HCT116 (cell line): ENCODE measurements at regions not wholly inside any gene's neighbourhood (a gene's known extent, or its start where the extent isn't known, plus 50 kb on each side); places are given as distances from the start of the nearest gene placed in this dataset.

ENCODE experiments used
- ATAC-seq: fragments of 200-7000 bp; cut with Tn5 transposase; 2 replicates; pipeline ENCODE4 v1.9.1; 2020; ENCODE audit warnings: mild to moderate bottlenecking, moderate library complexity
- BruUV-seq: library from RNA; stranded (reverse); fragments of 400-500 nt; replicated peaks from 2 replicates; lab custom pipeline; 2021; lab: Mats Ljungman, UMichigan
- CTCF ChIA-PET: fragments of 300-600 bp; sonication (Branson Sonifier 250); formaldehyde crosslinking; loops from one replicate; lab custom pipeline; 2021; ENCODE audit warnings: antibody characterized with exemption; lab: Charles Lee
- POLR2A ChIA-PET: fragments of 300-600, 350-600 bp; sonication (Branson Sonifier 250); formaldehyde crosslinking; loops from one replicate; lab custom pipeline; 2021; ENCODE audit warnings: antibody characterized with exemption; lab: Charles Lee
- RAD21 ChIA-PET, 2 experiments: fragments of 300-600 bp; sonication (Branson Sonifier 250); formaldehyde crosslinking; loops; one replicate each; lab custom pipeline; 2023; ENCODE audit warnings: low total read pairs in 2 of 2; ENCODE audit not compliant: uncharacterized antibody in 2 of 2, unreplicated experiment in 2 of 2, low non-redundant PET in 1 of 2; lab: Charles Lee
- DNase-seq: peaks from one replicate; pipeline ENCODE4 v3.0.0-alpha.2; 2010; ENCODE audit warnings: low read depth, low spot score
- H2AFZ ChIP-seq: fragments of 200-600 bp; shearing (Covaris generic), sonication (generic); 2 replicates; pipeline ENCODE4 v1.6.1; 2017; ENCODE audit warnings: low read depth, mixed run types, mixed read lengths, antibody characterized with exemption, low read length; ENCODE audit not compliant: poor library complexity, severe bottlenecking
- H3K27ac ChIP-seq: 2 replicates; pipeline ENCODE4 v1.5.1; 2012; ENCODE audit warnings: low read depth, low read length
- H3K27me3 ChIP-seq: fragments of 200-600 bp; sonication (generic); 2 replicates; pipeline ENCODE4 v1.6.1; 2016; ENCODE audit warnings: mixed run types, low read length, mixed read lengths; ENCODE audit not compliant: insufficient read depth
- H3K36me3 ChIP-seq, 2 experiments: fragments of 200-500 bp in 1 of 2; fragments of 200-600 bp in 1 of 2; sonication (Bioruptor generic) in 1 of 2; sonication (generic) in 1 of 2; 2 replicates each; pipeline versions ENCODE4 v1.5.1 to v1.6.1; 2014 to 2016; ENCODE audit warnings: low read length in 2 of 2, inconsistent platforms in 1 of 2, mixed read lengths in 1 of 2, mixed run types in 1 of 2; ENCODE audit not compliant: insufficient read depth in 2 of 2, control insufficient read depth in 1 of 2
- H3K4me1 ChIP-seq, 2 experiments: fragments of 200-600 bp in 1 of 2; sonication (generic) in 1 of 2; 2 replicates each; pipeline versions ENCODE4 v1.5.1 to v1.6.1; 2012 to 2017; ENCODE audit warnings: low read length in 2 of 2, inconsistent platforms in 1 of 2, mild to moderate bottlenecking in 1 of 2, mixed read lengths in 1 of 2, mixed run types in 1 of 2, moderate library complexity in 1 of 2; ENCODE audit not compliant: insufficient read depth in 2 of 2, control insufficient read depth in 1 of 2
- H3K4me2 ChIP-seq: fragments of 200-600 bp; sonication (generic); 2 replicates; pipeline ENCODE4 v1.6.1; 2017; ENCODE audit warnings: mixed run types, low read length, mixed read lengths
- H3K4me3 ChIP-seq, 2 experiments: fragments of 200-600 bp in 1 of 2; sonication (generic) in 1 of 2; replicated peaks in 1 of 2; 2 replicates each; pipeline ENCODE4 v1.5.1; 2011 to 2016; ENCODE audit warnings: low read length in 2 of 2, control low read depth in 1 of 2, low read depth in 1 of 2, mild to moderate bottlenecking in 1 of 2, mixed read lengths in 1 of 2, mixed run types in 1 of 2
- H3K79me2 ChIP-seq: fragments of 200-600 bp; sonication (generic); 2 replicates; pipeline ENCODE4 v1.6.1; 2017; ENCODE audit warnings: mild to moderate bottlenecking, mixed run types, low read length, moderate library complexity, mixed read lengths; ENCODE audit not compliant: insufficient read depth
- H3K9ac ChIP-seq: fragments of 200-600 bp; sonication (generic); 2 replicates; pipeline ENCODE4 v1.6.1; 2016; ENCODE audit warnings: low read length, mixed read lengths
- H3K9me2 ChIP-seq: fragments of 200-600 bp; sonication (generic), shearing (Covaris generic); 2 replicates; pipeline ENCODE4 v1.6.1; 2017; ENCODE audit warnings: mixed run types, mild to moderate bottlenecking, moderate library complexity; ENCODE audit not compliant: insufficient read depth
- H3K9me3 ChIP-seq, 2 experiments: fragments of 200-500 bp in 1 of 2; fragments of 200-600 bp in 1 of 2; sonication (Bioruptor generic) in 1 of 2; sonication (generic) in 1 of 2; 2 replicates each; pipeline ENCODE4 v1.6.1; 2014 to 2017; ENCODE audit warnings: low read length in 2 of 2, mixed read lengths in 2 of 2, inconsistent platforms in 1 of 2, low read depth in 1 of 2, mild to moderate bottlenecking in 1 of 2, mixed run types in 1 of 2, moderate library complexity in 1 of 2; ENCODE audit not compliant: control insufficient read depth in 1 of 2, insufficient read depth in 1 of 2
- H4K20me1 ChIP-seq: fragments of 200-600 bp; sonication (generic), shearing (Covaris generic); 2 replicates; pipeline ENCODE4 v1.6.1; 2017; ENCODE audit warnings: mixed run types, mild to moderate bottlenecking, moderate library complexity; ENCODE audit not compliant: insufficient read depth
- CBX3 ChIP-seq: IDR thresholded peaks from 2 replicates; pipeline ENCODE4 v1.6.1; 2012; ENCODE audit warnings: low read depth
- CEBPB ChIP-seq: IDR thresholded peaks from 2 replicates; pipeline ENCODE4 v1.6.1; 2012; ENCODE audit warnings: low read depth
- EGR1 ChIP-seq: IDR thresholded peaks from 2 replicates; pipeline ENCODE4 v1.6.1; 2012; ENCODE audit warnings: low read depth
- ELF1 ChIP-seq: IDR thresholded peaks from 2 replicates; pipeline ENCODE4 v1.6.1; 2012; ENCODE audit warnings: low read depth, borderline replicate concordance
- EZH2 ChIP-seq: fragments of 200-600 bp; sonication (generic); IDR thresholded peaks from 2 replicates; pipeline ENCODE4 v1.6.1; 2017; ENCODE audit warnings: antibody characterized with exemption, mixed run types
- EZH2phosphoT487 ChIP-seq: fragments of 200-600 bp; IDR thresholded peaks from 2 replicates; pipeline ENCODE4 v1.6.1; 2018; ENCODE audit warnings: antibody characterized with exemption, borderline replicate concordance
- FOSL1 ChIP-seq: IDR thresholded peaks from 2 replicates; pipeline ENCODE4 v1.6.1; 2012; ENCODE audit warnings: low read depth
- JUND ChIP-seq: IDR thresholded peaks from 2 replicates; pipeline ENCODE4 v1.6.1; 2012
- POLR2A ChIP-seq: IDR thresholded peaks from 2 replicates; pipeline ENCODE4 v1.7.0; 2011; ENCODE audit warnings: borderline replicate concordance; ENCODE audit not compliant: insufficient read depth, insufficient read length; ENCODE audit errors: extremely low read depth
- RAD21 ChIP-seq: IDR thresholded peaks from 2 replicates; pipeline ENCODE4 v1.6.1; 2012; ENCODE audit warnings: low read depth, mild to moderate bottlenecking
- SIN3A ChIP-seq: IDR thresholded peaks from 2 replicates; pipeline ENCODE4 v1.6.1; 2012; ENCODE audit warnings: low read depth
- SP1 ChIP-seq: IDR thresholded peaks from 2 replicates; pipeline ENCODE4 v1.6.1; 2012; ENCODE audit warnings: low read depth
- SRF ChIP-seq: IDR thresholded peaks from 2 replicates; pipeline ENCODE4 v1.6.1; 2012; ENCODE audit warnings: low read depth
- TCF7L2 ChIP-seq: IDR thresholded peaks from 2 replicates; pipeline ENCODE4 v1.7.0; 2011; ENCODE audit warnings: borderline replicate concordance, inconsistent platforms; ENCODE audit not compliant: insufficient read depth, insufficient read length; ENCODE audit errors: extremely low read depth
- ZFX ChIP-seq: fragments of 450-650 bp; IDR thresholded peaks from 2 replicates; pipeline ENCODE4 v1.6.1; 2017
- ZNF274 ChIP-seq: fragments of 200-500 bp; sonication (Bioruptor generic); IDR thresholded peaks from 2 replicates; pipeline ENCODE4 v1.6.1; 2014; ENCODE audit warnings: mild to moderate bottlenecking, low read depth, low read length, inconsistent platforms
- intact Hi-C: fragments of 100-400 bp; cut with micrococcal nuclease; formaldehyde crosslinking; loops from 2 replicates; pipeline ENCODE4 v1.10.0; 2022
- TF ChIP-seq, protein P1 (sequence below): IDR thresholded peaks from 2 replicates; pipeline ENCODE4 v1.6.1; 2012; ENCODE audit warnings: low read depth
- TF ChIP-seq, protein P2 (sequence below): IDR thresholded peaks from 2 replicates; pipeline ENCODE4 v1.6.1; 2012
- TF ChIP-seq, protein P3 (sequence below): IDR thresholded peaks from 2 replicates; pipeline ENCODE4 v1.6.1; 2012
- TF ChIP-seq, protein P4 (sequence below): IDR thresholded peaks from 2 replicates; pipeline ENCODE4 v1.6.1; 2011; ENCODE audit warnings: mild to moderate bottlenecking, low read length, moderate library complexity; ENCODE audit not compliant: insufficient replicate concordance; ENCODE audit errors: extremely low read depth

DNA sequence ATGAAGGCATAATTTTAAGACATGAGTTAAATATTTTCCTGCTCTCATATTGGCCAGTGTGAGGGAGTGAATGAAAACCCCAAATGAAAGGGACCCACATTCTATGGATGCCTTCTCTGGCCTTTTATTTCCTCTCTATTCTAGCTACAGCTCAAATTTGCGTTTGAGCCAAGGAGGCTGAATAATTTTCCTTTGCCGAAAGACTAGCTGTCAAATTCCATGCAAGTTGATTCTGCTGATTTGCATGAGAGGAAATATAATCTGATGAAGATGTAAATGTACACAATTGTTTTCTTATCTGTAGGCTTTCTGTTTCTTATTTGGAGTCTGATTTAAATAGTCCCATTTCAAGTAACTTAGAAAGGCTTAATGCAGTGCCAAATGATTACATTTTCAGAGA lies 438.4 kb upstream of the SPRED2 start:
- Histone ChIP-seq H3K9ac (no peak overlapping the region), H3K27ac (no peak overlapping the region), H3K4me3 (no peak overlapping the region), H2AFZ (no peak overlapping the region), H3K9me3 (no peaks in the 10 kb centered on the region), H3K36me3 (no peaks in the 10 kb centered on the region), H3K79me2 (no peaks in the 10 kb centered on the region), H3K4me1 (no peaks in the 10 kb centered on the region), H3K27me3 (peaks cover 89% of the 10 kb centered on the region), H4K20me1 (no peaks in the 10 kb centered on the region)
- RAD21 ChIA-PET: no interaction called here
- DNase-seq (no peak), ATAC-seq (no peak)
- POLR2A ChIA-PET: no interaction called here
- BruUV-seq: no TSS peak
- CTCF ChIA-PET: no interaction called here
- no peak for TF ChIP-seq SIN3A
- TF ChIP-seq CBX3: no peak
- no peak for TF ChIP-seq RAD21
- no peak for TF ChIP-seq EZH2phosphoT487
- TF ChIP-seq ZFX: no peak
- TF ChIP-seq TCF7L2: no peak
- TF ChIP-seq, protein P1, sequence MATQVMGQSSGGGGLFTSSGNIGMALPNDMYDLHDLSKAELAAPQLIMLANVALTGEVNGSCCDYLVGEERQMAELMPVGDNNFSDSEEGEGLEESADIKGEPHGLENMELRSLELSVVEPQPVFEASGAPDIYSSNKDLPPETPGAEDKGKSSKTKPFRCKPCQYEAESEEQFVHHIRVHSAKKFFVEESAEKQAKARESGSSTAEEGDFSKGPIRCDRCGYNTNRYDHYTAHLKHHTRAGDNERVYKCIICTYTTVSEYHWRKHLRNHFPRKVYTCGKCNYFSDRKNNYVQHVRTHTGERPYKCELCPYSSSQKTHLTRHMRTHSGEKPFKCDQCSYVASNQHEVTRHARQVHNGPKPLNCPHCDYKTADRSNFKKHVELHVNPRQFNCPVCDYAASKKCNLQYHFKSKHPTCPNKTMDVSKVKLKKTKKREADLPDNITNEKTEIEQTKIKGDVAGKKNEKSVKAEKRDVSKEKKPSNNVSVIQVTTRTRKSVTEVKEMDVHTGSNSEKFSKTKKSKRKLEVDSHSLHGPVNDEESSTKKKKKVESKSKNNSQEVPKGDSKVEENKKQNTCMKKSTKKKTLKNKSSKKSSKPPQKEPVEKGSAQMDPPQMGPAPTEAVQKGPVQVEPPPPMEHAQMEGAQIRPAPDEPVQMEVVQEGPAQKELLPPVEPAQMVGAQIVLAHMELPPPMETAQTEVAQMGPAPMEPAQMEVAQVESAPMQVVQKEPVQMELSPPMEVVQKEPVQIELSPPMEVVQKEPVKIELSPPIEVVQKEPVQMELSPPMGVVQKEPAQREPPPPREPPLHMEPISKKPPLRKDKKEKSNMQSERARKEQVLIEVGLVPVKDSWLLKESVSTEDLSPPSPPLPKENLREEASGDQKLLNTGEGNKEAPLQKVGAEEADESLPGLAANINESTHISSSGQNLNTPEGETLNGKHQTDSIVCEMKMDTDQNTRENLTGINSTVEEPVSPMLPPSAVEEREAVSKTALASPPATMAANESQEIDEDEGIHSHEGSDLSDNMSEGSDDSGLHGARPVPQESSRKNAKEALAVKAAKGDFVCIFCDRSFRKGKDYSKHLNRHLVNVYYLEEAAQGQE: no peak
- TF ChIP-seq, protein P2, sequence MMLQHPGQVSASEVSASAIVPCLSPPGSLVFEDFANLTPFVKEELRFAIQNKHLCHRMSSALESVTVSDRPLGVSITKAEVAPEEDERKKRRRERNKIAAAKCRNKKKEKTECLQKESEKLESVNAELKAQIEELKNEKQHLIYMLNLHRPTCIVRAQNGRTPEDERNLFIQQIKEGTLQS: no peak
- no peak for TF ChIP-seq EGR1
- TF ChIP-seq ZNF274: no peak
- no peak for TF ChIP-seq FOSL1
- no peak for TF ChIP-seq SP1
- no peak for TF ChIP-seq POLR2A
- no peak for TF ChIP-seq SRF
- no peak for TF ChIP-seq JUND
- TF ChIP-seq, protein P3, sequence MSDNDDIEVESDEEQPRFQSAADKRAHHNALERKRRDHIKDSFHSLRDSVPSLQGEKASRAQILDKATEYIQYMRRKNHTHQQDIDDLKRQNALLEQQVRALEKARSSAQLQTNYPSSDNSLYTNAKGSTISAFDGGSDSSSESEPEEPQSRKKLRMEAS: no peak
- TF ChIP-seq ELF1: no peak
- TF ChIP-seq EZH2: no peak
- TF ChIP-seq CEBPB: no peak
- TF ChIP-seq, protein P4, sequence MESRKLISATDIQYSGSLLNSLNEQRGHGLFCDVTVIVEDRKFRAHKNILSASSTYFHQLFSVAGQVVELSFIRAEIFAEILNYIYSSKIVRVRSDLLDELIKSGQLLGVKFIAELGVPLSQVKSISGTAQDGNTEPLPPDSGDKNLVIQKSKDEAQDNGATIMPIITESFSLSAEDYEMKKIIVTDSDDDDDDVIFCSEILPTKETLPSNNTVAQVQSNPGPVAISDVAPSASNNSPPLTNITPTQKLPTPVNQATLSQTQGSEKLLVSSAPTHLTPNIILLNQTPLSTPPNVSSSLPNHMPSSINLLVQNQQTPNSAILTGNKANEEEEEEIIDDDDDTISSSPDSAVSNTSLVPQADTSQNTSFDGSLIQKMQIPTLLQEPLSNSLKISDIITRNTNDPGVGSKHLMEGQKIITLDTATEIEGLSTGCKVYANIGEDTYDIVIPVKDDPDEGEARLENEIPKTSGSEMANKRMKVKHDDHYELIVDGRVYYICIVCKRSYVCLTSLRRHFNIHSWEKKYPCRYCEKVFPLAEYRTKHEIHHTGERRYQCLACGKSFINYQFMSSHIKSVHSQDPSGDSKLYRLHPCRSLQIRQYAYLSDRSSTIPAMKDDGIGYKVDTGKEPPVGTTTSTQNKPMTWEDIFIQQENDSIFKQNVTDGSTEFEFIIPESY: no peak
- TF ChIP-seq, all 23 proteins: peak for 0
- H3K9me2 ChIP-seq: no peaks in the 10 kb centered on the region
- H3K4me2 ChIP-seq: no peak overlapping the region
- intact Hi-C loops: no loop called here
